Activated CD4-positive, alpha-beta T cell treated with anti-CD3 and anti-CD28 coated beads, Interleukin-2, amount 10 ng/mL, durations not matched to agents 24 days and 14 days (primary cell): ENCODE measurements at regions not wholly inside any gene's neighbourhood (a gene's known extent, or its start where the extent isn't known, plus 50 kb on each side); places are given as distances from the start of the nearest gene placed in this dataset.

Experiments used
- DNase-seq: peaks from one replicate; pipeline ENCODE4 v3.0.0; 2022
- H3K27ac Mint-ChIP-seq: one replicate; pipeline ENCODE4 v1.8.0; 2022; ENCODE audit warnings: mild to moderate bottlenecking, mixed read lengths
- H3K27me3 Mint-ChIP-seq: one replicate; pipeline ENCODE4 v1.8.0; 2022; ENCODE audit warnings: mixed read lengths
- H3K36me3 Mint-ChIP-seq: one replicate; pipeline ENCODE4 v1.8.0; 2022; ENCODE audit warnings: low read depth, mild to moderate bottlenecking, mixed read lengths
- H3K4me1 Mint-ChIP-seq: one replicate; pipeline ENCODE4 v1.8.0; 2021; ENCODE audit warnings: mixed read lengths
- H3K4me3 Mint-ChIP-seq: one replicate; pipeline ENCODE4 v1.8.0; 2022; ENCODE audit warnings: mild to moderate bottlenecking, moderate library complexity, mixed read lengths
- H3K9me3 Mint-ChIP-seq: one replicate; pipeline ENCODE4 v1.8.0; 2021; ENCODE audit warnings: mixed read lengths
- intact Hi-C: fragments of 100-400 bp; cut with micrococcal nuclease; formaldehyde crosslinking; loops from one replicate; pipeline ENCODE4 v1.15.1; 2023

DNA sequence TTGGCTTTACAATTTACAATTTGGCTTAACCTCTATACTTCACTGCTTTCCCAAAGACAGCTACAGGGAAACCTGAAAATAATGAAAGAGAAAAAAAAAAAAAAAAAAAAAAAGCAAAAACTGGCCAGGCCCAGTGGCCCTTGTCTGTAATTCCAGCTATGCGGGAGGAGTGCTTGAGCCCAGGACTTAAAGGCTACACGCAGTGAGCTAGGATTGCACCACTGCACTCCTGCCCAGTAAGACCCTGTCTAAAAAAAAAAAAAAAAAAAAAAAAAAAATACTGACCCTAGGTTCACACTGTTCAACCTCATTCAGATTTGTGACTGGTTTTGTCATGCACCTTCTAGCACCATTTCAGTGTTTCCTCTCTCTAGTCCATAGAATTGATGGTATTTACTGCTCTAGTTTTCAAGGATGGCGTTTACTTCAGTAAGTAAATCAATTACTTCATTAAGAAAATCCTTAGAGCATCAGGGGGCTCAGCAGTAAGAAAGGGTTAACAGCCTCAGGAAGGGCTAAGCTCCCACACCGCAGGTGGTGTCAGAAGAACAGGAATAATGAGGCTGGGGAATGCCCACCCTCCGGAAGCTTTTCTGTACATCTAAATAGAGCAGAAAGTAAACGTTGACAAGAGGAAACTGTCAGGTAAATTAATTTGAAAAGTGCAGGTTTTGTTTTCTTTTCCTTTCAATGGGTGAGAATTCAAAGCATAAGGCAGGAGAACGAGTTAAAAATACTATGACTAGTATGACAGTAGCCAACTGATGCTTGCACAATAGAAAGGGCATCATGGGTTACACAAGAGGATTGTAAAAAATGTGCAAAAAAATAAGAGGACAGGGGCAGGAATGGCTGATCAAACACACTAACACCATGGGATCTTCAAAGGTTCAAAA, 115.0 kb upstream of the MDM1 start:
- intact Hi-C loops = loop anchor here (5.0 kb wide), 1 partner anchor 40 kb away; no protein-coding TSS in a partner anchor
- no peak for DNase-seq
- Mint-ChIP-seq H3K36me3 (peaks cover 12% of the 10 kb centered on the region), H3K4me3 (peak overlapping the region; percentile 15), H3K27ac (peak overlapping the region; percentile 23), H3K9me3 (peaks cover 9% of the 10 kb centered on the region), H3K4me1 (peaks cover 57% of the 10 kb centered on the region), H3K27me3 (no peaks in the 10 kb centered on the region)

DNA sequence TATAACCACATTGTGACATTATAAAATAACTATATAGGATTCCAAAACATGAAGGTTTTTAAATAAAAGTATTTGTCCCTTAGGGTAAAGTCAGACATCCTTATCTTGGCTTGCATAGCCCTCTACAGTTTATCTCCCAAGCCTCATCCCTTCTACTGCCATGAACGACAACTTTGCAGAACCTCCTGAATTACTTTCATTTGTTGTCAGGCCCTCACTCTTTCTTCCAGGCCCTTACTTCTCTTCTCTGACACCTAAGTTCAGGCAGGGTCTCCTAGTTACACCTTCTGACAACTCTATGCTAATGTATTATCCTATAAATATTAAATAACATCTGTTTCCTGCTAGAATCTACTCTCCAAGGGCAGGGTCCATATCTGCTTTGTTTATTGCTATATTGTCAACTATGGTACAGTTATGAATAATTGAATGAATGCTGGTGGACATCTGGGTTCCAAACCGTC, 115.7 kb upstream of the MDM1 start:
- no peaks in the 10 kb centered on the region for H3K27me3 Mint-ChIP-seq
- no peak overlapping the region for H3K27ac Mint-ChIP-seq
- DNase-seq = no peak
- H3K4me1 Mint-ChIP-seq = peaks cover 58% of the 10 kb centered on the region
- H3K9me3 Mint-ChIP-seq = peaks cover 7% of the 10 kb centered on the region
- intact Hi-C loops = loop anchor here (5.0 kb wide), 1 partner anchor 41 kb away; no protein-coding TSS in a partner anchor
- no peak overlapping the region for H3K4me3 Mint-ChIP-seq
- H3K36me3 Mint-ChIP-seq = peaks cover 12% of the 10 kb centered on the region

DNA sequence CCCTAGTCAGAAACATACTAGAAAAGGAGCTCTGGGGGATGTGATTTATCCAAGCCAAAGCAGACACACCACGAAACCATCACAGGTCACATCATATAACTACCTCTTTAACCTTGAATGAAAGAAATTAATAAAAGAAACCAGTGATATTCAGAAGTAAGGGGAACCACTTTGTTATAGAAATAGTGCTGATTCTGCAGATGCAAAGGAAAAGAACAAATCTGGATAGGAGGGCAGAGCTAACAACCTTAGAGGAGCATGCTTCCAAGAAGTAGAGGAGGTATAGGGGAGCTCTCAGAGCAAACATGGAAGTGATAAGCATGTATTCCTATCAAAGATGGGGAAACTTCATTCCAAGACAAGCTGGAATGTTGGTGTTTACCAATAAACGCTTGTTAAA, 117.0 kb upstream of the MDM1 start:
- Mint-ChIP-seq H3K36me3 (peaks cover 4% of the 10 kb centered on the region), H3K4me3 (no peak overlapping the region), H3K9me3 (no peaks in the 10 kb centered on the region), H3K27me3 (no peaks in the 10 kb centered on the region), H3K4me1 (peaks cover 72% of the 10 kb centered on the region), H3K27ac (no peak overlapping the region)
- intact Hi-C loops = loop anchor here (5.0 kb wide), 1 partner anchor 42 kb away; no protein-coding TSS in a partner anchor
- DNase-seq = no peak

DNA sequence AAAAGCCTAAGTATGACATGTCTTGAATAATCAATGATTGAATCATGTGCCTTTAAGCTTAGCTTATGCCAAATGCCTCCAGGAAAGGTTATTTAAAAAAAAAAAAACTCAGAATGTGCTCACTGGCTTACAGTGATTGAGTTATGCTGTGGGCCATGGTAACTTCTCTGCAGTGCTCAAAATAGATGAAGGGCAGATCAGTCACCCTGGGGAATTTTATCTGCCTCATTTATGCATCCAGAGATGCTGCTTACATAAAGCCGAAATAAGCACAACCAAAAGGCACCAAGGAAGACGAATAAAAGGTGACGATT, 118.7 kb upstream of the MDM1 start:
- H3K4me1 Mint-ChIP-seq = peaks cover 83% of the 10 kb centered on the region
- H3K4me3 Mint-ChIP-seq = peak overlapping the region; percentile 52
- peaks cover 9% of the 10 kb centered on the region for H3K9me3 Mint-ChIP-seq
- intact Hi-C loops = loop anchor here (1.0 to 10.0 kb wide), 13 partner anchors 11 to 354 kb away; partner anchors contain the start of genes MDM2, NUP107 and RAP1B
- peak overlapping the region; percentile 98 for H3K27ac Mint-ChIP-seq
- no peaks in the 10 kb centered on the region for H3K27me3 Mint-ChIP-seq
- no peak for DNase-seq
- H3K36me3 Mint-ChIP-seq = peaks cover under 1% of the 10 kb centered on the region

DNA sequence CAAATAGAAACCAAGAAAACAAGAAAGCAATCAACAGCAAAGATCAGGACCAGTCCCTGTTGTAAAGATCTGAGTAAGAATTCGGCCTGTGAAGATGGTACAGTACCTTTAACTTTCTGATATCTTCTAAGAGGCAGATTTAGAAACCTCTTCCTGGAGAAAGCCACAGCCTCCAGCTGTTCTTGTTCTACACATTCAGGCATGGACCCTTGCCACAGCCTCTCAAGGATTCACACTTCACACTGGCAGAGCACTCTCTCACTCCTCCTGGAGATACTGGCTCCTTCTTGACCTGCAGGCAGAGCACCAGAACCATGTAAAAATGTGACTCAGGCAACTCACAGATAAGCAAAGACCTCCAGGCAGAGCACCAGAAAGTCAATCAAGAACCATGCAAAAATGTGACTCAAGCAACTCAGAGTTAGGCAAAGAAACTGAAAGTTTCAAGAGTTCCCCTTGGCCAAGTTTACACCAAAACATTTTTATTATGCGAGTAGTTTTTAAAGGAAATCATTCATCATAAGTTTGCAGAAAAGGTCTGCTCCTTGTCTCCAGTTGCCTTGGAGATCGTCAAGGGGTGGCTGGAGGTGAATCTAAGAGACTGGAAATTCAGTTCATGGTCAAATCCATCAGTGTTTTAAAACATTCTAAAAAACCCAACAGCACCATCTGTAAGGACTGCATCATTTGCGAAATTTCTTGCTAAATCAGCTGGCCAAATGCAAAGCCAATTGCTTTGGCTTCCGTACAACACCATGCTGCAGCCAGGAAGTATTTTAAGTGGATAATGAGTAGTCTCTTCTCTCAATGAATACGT, 119.3 kb upstream of the MDM1 start:
- Mint-ChIP-seq H3K9me3 (peaks cover 9% of the 10 kb centered on the region), H3K4me1 (peaks cover 81% of the 10 kb centered on the region), H3K4me3 (peak overlapping the region; percentile 52), H3K27ac (peak overlapping the region; percentile 98), H3K27me3 (no peaks in the 10 kb centered on the region), H3K36me3 (no peaks in the 10 kb centered on the region)
- intact Hi-C loops = loop anchor here (1.0 to 10.0 kb wide), 13 partner anchors 11 to 353 kb away; partner anchors contain the start of genes MDM2, NUP107 and RAP1B
- DNase-seq = peak; percentile 87

DNA sequence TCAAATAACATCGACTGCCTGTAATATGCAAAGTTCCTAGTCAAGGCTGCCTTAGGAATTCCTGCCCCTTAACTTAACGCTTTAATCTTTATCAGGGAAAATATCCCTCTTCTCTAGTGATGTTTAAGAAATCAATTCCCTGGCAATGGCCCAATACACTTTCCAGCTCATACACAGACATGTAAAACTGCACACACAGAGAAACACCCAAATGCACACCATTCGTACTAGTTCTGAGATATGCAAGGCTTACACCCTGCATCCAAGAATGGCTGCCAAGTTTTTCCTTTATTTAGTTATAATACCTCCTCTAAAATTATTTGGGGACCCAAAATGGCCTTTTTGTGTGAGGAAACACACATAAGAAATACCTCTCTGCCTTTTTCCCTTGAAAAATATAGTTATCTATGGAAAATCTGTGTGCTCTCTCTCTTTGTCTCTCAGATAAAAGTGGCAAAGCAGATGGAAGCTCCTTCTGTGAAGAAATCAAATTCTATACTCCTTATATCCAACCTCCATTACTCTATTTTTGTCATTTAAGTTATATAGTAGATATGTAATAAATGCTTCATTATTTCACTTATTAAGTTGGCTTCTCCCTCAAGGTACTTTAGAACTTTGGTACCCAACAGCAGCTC, 120.0 kb upstream of the MDM1 start:
- Mint-ChIP-seq H3K27ac (peak overlapping the region; percentile 98), H3K9me3 (peaks cover 10% of the 10 kb centered on the region), H3K27me3 (no peaks in the 10 kb centered on the region), H3K4me1 (peaks cover 78% of the 10 kb centered on the region), H3K4me3 (peak overlapping the region; percentile 52), H3K36me3 (no peaks in the 10 kb centered on the region)
- intact Hi-C loops = loop anchor here (5.0 to 10.0 kb wide), 2 partner anchors 235 to 353 kb away; partner anchors contain the start of genes MDM2 and NUP107
- DNase-seq = no peak

DNA sequence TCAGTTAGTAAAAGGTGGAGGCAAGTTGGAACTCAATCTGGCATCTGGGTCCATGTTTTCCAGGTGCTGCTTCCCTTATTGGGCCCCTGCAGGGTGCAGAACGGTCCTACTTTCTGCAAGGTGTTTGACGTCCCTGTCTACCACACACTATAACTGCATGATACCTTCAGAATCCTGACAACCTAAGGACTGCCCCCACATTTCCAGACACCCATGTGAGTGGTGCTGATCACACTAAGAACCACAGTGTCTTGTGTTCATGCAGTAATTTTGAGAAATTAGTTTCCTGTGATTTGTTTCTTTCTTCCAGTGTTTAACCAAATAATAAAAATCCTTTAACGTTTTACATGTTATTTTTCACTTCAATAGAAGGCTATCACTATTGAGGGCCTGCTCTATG, 121.1 kb upstream of the MDM1 start:
- Mint-ChIP-seq H3K27me3 (no peaks in the 10 kb centered on the region), H3K4me3 (peak overlapping the region; percentile 52), H3K36me3 (no peaks in the 10 kb centered on the region), H3K9me3 (peaks cover 13% of the 10 kb centered on the region), H3K4me1 (peaks cover 75% of the 10 kb centered on the region), H3K27ac (peak overlapping the region; percentile 98)
- no peak for DNase-seq
- intact Hi-C loops = loop anchor here (5.0 to 10.0 kb wide), 2 partner anchors 234 to 352 kb away; partner anchors contain the start of genes MDM2 and NUP107

DNA sequence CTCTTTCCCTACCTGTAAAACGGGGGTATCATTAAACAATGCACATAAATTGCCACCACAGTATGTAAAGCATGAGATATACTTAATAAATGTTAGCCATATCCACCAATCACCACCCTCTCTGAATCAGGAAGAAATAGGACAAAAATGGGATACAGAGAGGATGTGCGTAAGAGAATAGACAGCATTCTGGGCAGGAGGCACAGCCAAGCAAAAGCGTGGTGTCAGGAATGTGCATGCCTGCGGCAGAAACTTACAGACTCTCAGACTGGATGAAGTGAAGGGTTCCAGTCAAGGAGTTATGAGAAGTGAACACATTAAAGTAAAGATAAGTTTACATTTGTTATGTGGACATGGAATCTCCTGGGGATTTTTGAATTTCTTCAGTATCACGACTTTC, 121.7 kb upstream of the MDM1 start:
- intact Hi-C loops = loop anchor here (5.0 to 10.0 kb wide), 2 partner anchors 233 to 351 kb away; partner anchors contain the start of genes MDM2 and NUP107
- Mint-ChIP-seq H3K4me3 (peak overlapping the region; percentile 28), H3K27ac (no peak overlapping the region), H3K36me3 (no peaks in the 10 kb centered on the region), H3K9me3 (peaks cover 13% of the 10 kb centered on the region), H3K27me3 (no peaks in the 10 kb centered on the region), H3K4me1 (peaks cover 73% of the 10 kb centered on the region)
- no peak for DNase-seq

DNA sequence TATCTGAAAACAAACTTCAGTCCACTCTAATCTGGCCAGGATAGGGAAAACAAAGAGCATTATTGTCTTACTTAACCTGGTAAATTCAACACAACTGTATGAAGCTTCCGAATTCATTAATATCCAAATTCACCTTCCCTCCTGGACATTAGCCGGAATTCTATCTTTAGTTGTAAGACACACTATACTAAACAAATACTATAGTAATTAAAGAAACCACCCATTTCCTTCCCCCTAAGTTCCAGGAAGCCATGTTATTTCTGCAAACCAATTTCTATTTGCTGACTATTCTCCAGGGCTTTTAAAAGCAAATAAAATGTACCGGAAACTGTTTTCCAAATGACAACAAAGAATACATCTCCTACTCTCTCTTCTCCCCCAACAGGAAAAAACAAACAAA, 122.7 kb upstream of the MDM1 start:
- H3K4me3 Mint-ChIP-seq = peak overlapping the region; percentile 36
- no peaks in the 10 kb centered on the region for H3K36me3 Mint-ChIP-seq
- no peaks in the 10 kb centered on the region for H3K27me3 Mint-ChIP-seq
- H3K27ac Mint-ChIP-seq = peak overlapping the region; percentile 26
- no peak for DNase-seq
- H3K9me3 Mint-ChIP-seq = peaks cover 13% of the 10 kb centered on the region
- H3K4me1 Mint-ChIP-seq = peaks cover 65% of the 10 kb centered on the region
- intact Hi-C loops = loop anchor here (5.0 to 10.0 kb wide), 2 partner anchors 232 to 350 kb away; partner anchors contain the start of genes MDM2 and NUP107

DNA sequence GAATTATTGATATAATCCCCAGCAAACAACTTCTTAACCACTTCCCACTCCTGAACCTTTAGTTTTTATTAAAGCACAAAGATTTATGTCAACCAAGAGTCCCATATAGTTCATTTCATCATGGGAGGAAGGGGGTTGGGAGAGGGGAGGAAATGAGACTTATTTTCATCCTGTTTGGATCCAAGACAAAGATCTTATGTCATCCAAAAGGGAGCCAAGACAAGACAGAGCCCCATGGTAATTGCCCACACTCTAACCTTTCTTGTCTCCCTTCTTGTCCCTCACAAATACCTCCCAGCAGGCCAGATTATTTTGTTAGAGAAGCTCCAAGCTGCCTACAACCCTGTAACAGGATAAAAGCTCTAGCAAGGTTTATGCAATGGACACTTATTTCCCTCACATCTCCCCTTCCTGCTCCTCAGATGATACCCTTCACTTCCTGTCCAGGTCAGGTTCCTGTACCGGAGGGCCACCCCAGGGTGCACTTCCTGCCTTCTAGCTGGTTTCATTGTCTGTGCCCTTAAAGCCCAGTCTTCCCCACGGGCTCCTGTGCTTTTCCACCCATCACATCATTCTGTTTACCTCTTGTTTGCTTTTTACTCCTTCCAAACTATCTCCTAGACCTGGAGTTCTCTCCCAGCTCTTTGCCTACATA, 123.7 kb upstream of the MDM1 start:
- peaks cover 13% of the 10 kb centered on the region for H3K9me3 Mint-ChIP-seq
- intact Hi-C loops = loop anchor here (10.0 kb wide), 1 partner anchor 349 kb away; the partner anchor contains the start of gene MDM2
- peak overlapping the region; percentile 36 for H3K4me3 Mint-ChIP-seq
- H3K27ac Mint-ChIP-seq = peak overlapping the region; percentile 34
- H3K27me3 Mint-ChIP-seq = no peaks in the 10 kb centered on the region
- H3K36me3 Mint-ChIP-seq = no peaks in the 10 kb centered on the region
- DNase-seq = peak; percentile 70
- H3K4me1 Mint-ChIP-seq = peaks cover 58% of the 10 kb centered on the region

DNA sequence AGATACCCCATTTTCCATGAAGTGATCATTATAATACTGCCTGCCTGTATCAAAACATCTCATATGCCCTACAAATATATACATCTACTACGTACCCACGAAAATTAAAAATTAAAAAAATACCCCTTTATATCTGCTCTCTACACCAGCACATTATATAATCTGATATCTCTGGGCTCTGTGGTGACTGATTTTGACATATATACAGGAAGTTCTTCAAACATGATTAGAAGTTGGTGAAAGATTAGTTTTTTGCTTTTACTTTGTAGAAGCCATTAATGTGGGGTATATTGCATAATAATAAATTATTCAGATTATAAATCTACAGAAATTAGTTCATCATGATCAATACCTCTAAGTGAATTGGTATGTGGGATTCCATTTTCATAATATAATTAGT, 126.7 kb upstream of the MDM1 start:
- no peak for DNase-seq
- intact Hi-C loops = loop anchor here (10.0 kb wide), 1 partner anchor 346 kb away; the partner anchor contains the start of gene MDM2
- Mint-ChIP-seq H3K9me3 (peaks cover 17% of the 10 kb centered on the region), H3K36me3 (no peaks in the 10 kb centered on the region), H3K27me3 (no peaks in the 10 kb centered on the region), H3K4me1 (peaks cover 33% of the 10 kb centered on the region), H3K4me3 (no peak overlapping the region), H3K27ac (no peak overlapping the region)

DNA sequence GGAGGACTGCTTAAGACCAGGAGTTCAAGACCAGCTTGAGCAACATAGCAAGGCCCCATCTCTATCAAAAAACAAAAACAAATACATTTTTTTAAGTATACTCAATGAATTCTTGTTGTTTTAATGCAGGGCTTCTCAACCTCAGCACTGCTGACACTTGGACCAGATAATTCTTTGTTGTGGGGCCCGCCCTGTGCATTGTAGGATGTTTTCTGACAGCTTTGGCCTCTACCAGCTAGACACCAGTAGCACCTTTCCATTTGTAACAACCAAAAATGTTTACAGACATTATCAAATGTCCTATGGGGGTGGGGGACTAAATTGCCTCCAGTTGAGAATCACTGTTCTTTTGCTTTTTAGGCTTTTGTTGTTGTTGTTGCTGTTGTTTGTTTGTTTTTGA, 128.1 kb upstream of the MDM1 start:
- intact Hi-C loops = no loop called here
- Mint-ChIP-seq H3K27me3 (no peaks in the 10 kb centered on the region), H3K4me1 (peaks cover 19% of the 10 kb centered on the region), H3K9me3 (peaks cover 11% of the 10 kb centered on the region), H3K4me3 (no peak overlapping the region), H3K36me3 (no peaks in the 10 kb centered on the region), H3K27ac (no peak overlapping the region)
- DNase-seq = no peak

DNA sequence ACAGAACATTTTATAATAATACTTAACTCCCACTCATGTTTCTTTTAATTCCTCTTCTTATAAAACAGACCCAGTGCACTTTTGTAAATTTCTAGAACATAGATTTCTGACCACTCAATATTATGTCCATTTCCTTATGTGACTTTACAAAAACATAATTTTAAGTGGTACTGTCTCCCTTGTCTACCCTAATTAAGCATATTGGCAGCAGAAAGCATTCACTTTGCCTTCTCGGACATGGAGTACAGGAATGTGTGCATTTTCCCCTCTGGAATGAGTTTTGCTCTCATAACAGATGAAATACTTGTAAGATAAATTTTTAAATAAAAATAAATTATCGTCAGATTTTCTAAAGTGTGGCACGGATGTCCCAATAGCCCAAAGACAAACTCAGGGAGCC, 129.5 kb upstream of the MDM1 start:
- no peak for DNase-seq
- Mint-ChIP-seq H3K4me3 (no peak overlapping the region), H3K36me3 (no peaks in the 10 kb centered on the region), H3K4me1 (peaks cover 9% of the 10 kb centered on the region), H3K27me3 (no peaks in the 10 kb centered on the region), H3K27ac (no peak overlapping the region), H3K9me3 (peaks cover 7% of the 10 kb centered on the region)
- intact Hi-C loops = loop anchor here (1.0 kb wide), 1 partner anchor 10 kb away; no protein-coding TSS in a partner anchor
